ENCODE measurements at regions not wholly inside any gene's neighbourhood (a gene's known extent, or its start where the extent isn't known, plus 50 kb on each side); places are given as distances from the start of the nearest gene placed in this dataset.

DNA sequence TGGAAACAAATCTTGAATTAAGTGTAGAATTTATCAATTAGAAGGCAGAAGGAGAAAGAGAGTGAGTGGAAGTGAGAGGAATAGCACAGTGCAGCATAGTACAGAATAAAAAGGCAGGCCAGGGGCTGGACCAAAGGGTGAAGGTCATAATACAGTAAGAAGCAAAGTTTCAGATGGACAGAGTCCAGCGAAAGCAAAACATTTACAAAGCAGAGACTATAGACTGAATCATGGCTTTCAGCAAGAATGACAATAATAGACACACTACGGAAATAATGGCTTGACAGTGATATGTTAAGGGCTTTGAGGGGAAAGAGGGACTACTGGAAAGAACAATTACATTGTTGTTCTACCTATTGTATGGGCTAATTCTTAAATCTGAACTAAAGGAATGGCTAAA is 249.0 kb upstream of the CHD1 start:
- TF ChIP-seq, protein P1, sequence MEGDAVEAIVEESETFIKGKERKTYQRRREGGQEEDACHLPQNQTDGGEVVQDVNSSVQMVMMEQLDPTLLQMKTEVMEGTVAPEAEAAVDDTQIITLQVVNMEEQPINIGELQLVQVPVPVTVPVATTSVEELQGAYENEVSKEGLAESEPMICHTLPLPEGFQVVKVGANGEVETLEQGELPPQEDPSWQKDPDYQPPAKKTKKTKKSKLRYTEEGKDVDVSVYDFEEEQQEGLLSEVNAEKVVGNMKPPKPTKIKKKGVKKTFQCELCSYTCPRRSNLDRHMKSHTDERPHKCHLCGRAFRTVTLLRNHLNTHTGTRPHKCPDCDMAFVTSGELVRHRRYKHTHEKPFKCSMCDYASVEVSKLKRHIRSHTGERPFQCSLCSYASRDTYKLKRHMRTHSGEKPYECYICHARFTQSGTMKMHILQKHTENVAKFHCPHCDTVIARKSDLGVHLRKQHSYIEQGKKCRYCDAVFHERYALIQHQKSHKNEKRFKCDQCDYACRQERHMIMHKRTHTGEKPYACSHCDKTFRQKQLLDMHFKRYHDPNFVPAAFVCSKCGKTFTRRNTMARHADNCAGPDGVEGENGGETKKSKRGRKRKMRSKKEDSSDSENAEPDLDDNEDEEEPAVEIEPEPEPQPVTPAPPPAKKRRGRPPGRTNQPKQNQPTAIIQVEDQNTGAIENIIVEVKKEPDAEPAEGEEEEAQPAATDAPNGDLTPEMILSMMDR (IDR thresholded peaks at IDR 0.05), result no peak
- no peaks in the 10 kb centered on the region for H3K79me2 ChIP-seq (ENCODE audit: insufficient read depth, low read length)
- H3K4me2 ChIP-seq (replicated peaks; ENCODE audit: extremely low read depth, low read length, poor library complexity, severe bottlenecking), result no peak overlapping the region
- no peaks in the 10 kb centered on the region for H4K20me1 ChIP-seq (ENCODE audit: insufficient read depth, low read length)
- H3K9ac ChIP-seq (ENCODE audit: insufficient read depth, low read length, poor library complexity, severe bottlenecking), result no peak overlapping the region
- H3K27ac ChIP-seq (ENCODE audit: low read depth in 1 of 2, low read length in 2 of 2), result no peak overlapping the region
- Mint-ChIP-seq H3K27me3 (ENCODE audit: low read depth in 3 of 3) (peaks cover 2 to 5% (median 4%) of the 10 kb centered on the region in 3 donors), H3K4me1 (peaks cover 2% of the 10 kb centered on the region), H3K9me3 (peaks cover 0 to 3% (median 0%) of the 10 kb centered on the region in 7 donors), H3K27ac (no peak overlapping the region), H3K4me3 (no peak overlapping the region), H3K36me3 (no peaks in the 10 kb centered on the region)
- intact Hi-C loops (cut with micrococcal nuclease), result no loop called here
- H3K9me3 ChIP-seq (replicated peaks in 1 of 2; ENCODE audit: control insufficient read depth in 1 of 2, insufficient read depth in 1 of 2, low read length in 2 of 2), result no peaks in the 10 kb centered on the region
- no peak for DNase-seq
- H3K4me1 ChIP-seq (ENCODE audit: control insufficient read depth in 1 of 2, insufficient read depth in 2 of 2, low read length in 2 of 2), result no peaks in the 10 kb centered on the region
- H2AFZ ChIP-seq (ENCODE audit: insufficient read depth, low read depth, low read length, poor library complexity, severe bottlenecking), result no peak overlapping the region
- no peak overlapping the region for H3K4me3 ChIP-seq (replicated peaks in 1 of 3; ENCODE audit: low read depth in 2 of 3, low read length in 3 of 3)
- 100% methylated on average over 1 of the region's 2 CpGs for WGBS (ENCODE audit: insufficient coverage)
- H3K27me3 ChIP-seq (ENCODE audit: control insufficient read depth in 2 of 2, insufficient read depth in 2 of 2, low read length in 2 of 2), result peaks cover 2% of the 10 kb centered on the region in 2 donors
- no peaks in the 10 kb centered on the region for H3K36me3 ChIP-seq (replicated peaks in 1 of 2; ENCODE audit: control insufficient read depth in 1 of 2, insufficient read depth in 2 of 2, low read length in 2 of 2)

DNA sequence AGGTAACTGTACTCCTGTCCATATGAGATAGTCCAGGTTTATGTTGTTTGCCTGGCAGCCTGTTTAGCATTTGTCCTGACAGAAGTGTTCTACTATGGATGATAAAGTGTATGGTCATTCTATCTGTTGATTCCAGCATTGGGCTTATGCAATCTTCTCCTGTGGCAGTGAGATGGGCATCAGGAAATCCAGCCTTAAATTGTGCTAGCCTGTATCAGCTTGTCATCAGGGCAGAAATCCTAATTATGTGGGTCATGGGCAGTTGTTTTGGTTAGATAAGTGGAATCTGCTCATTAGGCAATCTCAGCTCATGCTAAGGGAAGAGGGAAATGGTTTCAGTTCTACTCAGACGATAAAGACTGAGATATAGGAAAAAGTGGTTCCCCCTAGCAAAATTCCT is 247.4 kb upstream of the CHD1 start:
- H3K27me3 ChIP-seq (ENCODE audit: control insufficient read depth in 2 of 2, insufficient read depth in 2 of 2, low read length in 2 of 2), result peaks cover 2% of the 10 kb centered on the region in 2 donors
- peaks cover 2 to 5% (median 4%) of the 10 kb centered on the region in 3 donors for H3K27me3 Mint-ChIP-seq (ENCODE audit: low read depth in 3 of 3)

More for the DNA sequence above, 247.4 kb upstream of the CHD1 start:
- H3K4me1 Mint-ChIP-seq, result peaks cover 2% of the 10 kb centered on the region
- no peaks in the 10 kb centered on the region for H3K9me3 Mint-ChIP-seq
- Histone ChIP-seq H3K36me3 (replicated peaks in 1 of 2; ENCODE audit: control insufficient read depth in 1 of 2, insufficient read depth in 2 of 2, low read length in 2 of 2) (no peaks in the 10 kb centered on the region), H4K20me1 (ENCODE audit: insufficient read depth, low read length) (no peaks in the 10 kb centered on the region), H3K27ac (ENCODE audit: low read depth in 1 of 2, low read length in 2 of 2) (no peak overlapping the region), H3K4me1 (ENCODE audit: control insufficient read depth in 1 of 2, insufficient read depth in 2 of 2, low read length in 2 of 2) (no peaks in the 10 kb centered on the region), H3K4me3 (replicated peaks in 1 of 3; ENCODE audit: low read depth in 2 of 3, low read length in 3 of 3) (no peak overlapping the region), H3K9me3 (replicated peaks in 1 of 2; ENCODE audit: control insufficient read depth in 1 of 2, insufficient read depth in 1 of 2, low read length in 2 of 2) (no peaks in the 10 kb centered on the region), H3K4me2 (replicated peaks; ENCODE audit: extremely low read depth, low read length, poor library complexity, severe bottlenecking) (no peak overlapping the region), H3K79me2 (ENCODE audit: insufficient read depth, low read length) (no peaks in the 10 kb centered on the region), H2AFZ (ENCODE audit: insufficient read depth, low read depth, low read length, poor library complexity, severe bottlenecking) (no peak overlapping the region), H3K9ac (ENCODE audit: insufficient read depth, low read length, poor library complexity, severe bottlenecking) (no peak overlapping the region)
- no peaks in the 10 kb centered on the region for H3K36me3 Mint-ChIP-seq
- H3K4me3 Mint-ChIP-seq, result no peak overlapping the region
- H3K27ac Mint-ChIP-seq, result no peak overlapping the region
- WGBS (ENCODE audit: insufficient coverage), result no CpG with 5 or more reads among the region's 1 CpG
- intact Hi-C loops (cut with micrococcal nuclease), result no loop called here
- TF ChIP-seq, protein P1 (IDR thresholded peaks at IDR 0.05), result no peak
- no peak for DNase-seq
